GM21723 (cell line): ENCODE measurements at regions not wholly inside any gene's neighbourhood (a gene's known extent, or its start where the extent isn't known, plus 50 kb on each side); places are given as distances from the start of the nearest gene placed in this dataset.
"Not testable (repeated sequence)": the region's sequence is repeated elsewhere in the genome, so short reads cannot be mapped to it uniquely, and the experiment has no call there.

Experiments used
- ATAC-seq: cut with Tn5 transposase; IDR thresholded peaks from one replicate; pipeline ENCODE4 v1.9.1; 2021; ENCODE audit warnings: mild to moderate bottlenecking, moderate library complexity; ENCODE audit not compliant: unreplicated experiment

DNA sequence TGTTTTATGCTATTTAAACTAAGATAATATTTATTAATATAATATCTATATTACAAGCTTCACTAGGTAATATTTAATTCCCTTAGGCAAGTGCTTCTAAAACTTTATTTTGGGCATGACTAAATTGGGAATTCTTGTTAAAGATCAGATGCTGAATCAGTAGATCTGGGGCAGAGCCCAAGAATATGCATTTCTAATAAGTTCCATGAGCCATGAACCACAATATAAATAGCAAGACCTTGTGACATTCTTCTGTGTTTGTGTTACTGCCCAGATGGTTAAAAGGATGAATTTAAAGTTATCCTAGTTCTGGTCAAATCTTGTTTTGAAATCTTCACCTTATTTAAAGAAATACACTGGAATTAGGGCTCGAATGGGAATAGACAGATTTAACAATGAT lies 258.4 kb upstream of the CACNA2D1 start:
- ATAC-seq = no peak

DNA sequence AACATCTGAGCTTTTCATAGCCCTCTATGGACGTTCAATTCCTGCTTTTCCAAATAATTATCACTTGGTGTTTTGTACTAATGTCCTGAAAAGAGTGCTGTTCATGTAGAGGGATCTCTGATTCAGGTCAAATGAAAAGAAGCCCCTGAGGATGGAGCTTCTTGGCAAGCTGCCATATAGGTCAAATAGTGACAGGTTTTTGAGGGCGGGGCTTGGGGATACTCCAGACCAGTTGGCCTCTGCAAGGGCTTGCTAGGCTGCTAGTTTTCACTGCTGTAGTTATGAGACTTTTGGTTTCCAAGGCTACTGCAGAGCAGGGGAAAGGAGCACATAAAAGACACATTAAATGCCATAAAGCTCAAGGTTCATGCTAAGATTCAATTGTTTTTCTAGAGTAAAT lies 257.2 kb upstream of the CACNA2D1 start:
- ATAC-seq = no peak

DNA sequence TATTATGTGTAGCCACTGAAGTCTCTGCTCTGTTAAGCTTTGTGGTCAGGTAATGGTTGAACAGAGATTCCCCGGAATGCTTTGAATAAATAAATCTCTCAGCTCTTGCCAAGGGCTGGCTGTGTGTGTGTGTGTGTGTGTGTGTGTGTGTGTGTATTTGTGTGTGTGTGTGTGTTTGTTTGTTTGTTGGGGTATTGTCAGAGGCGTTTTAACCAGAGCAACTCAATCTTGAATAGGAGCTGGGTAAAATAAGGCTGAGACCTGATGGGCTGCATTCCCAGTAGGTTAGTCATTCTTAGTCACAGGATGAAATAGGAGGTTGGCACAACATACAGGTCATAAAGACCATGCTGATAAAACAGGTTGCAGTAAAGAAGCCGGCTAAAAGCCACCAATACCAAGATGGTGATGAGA lies 256.2 kb upstream of the CACNA2D1 start:
- no peak for ATAC-seq

DNA sequence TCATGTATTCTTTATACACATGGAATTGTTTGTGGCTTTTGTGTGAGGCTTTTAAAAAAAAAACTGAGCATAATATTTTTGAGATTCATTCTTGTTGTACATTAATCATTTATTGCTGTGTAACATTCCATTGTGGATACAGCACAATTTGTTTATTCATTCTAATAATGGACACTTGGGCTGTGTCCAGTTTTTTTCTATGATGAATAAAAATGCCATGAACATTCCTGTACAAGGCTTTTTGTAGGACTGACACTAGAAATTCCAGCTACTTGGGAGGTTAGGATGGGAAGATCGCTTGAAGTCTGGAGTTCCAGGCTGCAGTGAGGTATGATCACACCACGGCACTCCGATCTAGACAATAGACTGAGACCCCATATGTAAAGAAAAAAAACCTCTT lies 254.3 kb upstream of the CACNA2D1 start:
- no peak for ATAC-seq

DNA sequence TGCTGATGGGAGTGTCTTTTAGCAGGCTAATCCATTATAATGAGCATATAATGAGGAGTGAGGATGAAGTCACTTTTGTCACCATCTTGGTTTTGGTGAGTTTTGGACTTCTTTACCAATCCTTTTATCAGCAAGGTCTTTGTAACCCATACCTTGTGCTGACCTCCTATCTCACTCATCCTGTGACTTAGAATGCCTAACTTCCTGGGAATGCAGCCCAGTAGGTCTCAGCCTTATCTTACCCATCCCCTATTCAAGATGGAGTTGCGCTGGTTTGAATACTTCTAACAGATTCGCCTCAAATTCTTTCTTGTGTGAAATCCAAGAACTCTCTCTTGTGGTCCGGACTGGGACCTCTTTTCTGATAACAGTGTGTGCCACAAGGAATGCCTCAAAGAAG lies 253.1 kb upstream of the CACNA2D1 start:
- no peak for ATAC-seq

DNA sequence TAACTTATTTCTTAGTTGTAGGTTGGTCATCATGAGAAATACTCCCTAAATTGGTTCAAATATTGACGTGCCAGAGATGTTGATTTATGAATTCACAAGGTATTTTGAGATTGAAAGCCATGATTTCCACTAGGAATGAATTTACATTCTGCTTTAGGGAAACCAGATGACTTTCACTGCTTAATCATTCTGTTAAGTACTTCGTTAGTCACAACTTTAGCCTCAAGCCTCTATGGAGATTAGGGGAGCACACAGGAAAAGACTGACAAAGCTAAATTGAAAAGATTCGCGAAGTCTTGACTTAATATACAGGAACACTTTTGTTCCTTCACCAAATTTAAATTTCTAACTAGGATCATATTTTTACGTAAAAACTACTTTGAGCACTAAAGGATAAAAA lies 250.4 kb upstream of the CACNA2D1 start:
- no peak for ATAC-seq

DNA sequence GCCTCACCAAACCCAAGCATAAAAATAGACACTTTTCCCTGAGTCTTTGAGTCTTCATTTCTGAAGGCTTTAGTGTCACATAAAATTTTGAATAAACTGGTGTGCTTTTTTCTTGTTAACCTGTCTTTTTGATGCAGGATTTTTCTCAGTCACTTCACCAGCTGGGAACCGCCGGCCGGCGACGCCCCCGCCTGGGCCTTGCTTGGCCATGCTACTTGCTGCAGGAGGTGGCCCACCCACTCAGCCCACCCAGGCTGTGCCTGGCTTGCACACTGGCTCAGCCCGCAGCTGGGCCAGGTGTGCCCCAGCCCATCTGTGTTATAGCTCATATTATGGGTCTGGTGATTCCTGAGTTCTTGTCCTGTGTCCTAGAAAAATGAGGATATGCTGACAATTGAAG lies 247.4 kb upstream of the CACNA2D1 start:
- ATAC-seq = no peak

DNA sequence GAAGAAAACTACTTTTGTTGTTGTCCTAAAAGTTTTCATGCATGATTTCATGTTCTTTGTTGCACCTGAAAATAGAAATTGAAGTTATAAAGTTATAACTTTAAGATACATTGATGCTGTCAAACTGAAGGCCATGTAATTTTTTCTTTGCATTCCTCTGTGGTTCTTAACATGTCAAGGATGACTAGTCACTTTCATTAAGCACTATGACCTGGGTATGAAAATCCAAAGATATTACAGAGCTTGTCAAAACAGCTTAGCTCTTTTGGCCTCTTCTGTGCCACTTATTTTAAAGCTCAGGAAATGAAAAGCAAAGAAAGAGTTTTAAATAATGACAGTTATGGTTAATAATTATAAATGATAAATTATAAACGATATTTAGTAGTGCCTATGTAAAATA lies 241.6 kb upstream of the CACNA2D1 start:
- ATAC-seq = no peak

DNA sequence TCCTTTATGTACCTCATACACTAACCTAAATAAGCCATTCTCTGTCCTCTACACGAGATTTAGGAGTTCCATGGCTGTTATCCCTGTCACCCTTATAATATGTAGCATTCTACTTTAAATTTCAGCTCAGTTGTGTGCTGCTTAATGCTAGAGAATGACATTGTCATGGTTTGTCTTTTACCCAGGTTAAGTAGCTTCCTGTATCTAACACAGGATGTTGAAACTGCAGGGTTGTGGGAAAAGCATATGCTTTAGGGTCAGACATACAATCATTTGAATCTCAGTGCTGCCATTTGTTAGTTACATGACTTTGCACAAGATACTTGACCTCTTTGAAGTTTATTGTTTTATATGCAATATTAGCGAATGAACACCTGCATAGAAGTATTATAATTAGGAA lies 235.1 kb upstream of the CACNA2D1 start:
- ATAC-seq = no peak

DNA sequence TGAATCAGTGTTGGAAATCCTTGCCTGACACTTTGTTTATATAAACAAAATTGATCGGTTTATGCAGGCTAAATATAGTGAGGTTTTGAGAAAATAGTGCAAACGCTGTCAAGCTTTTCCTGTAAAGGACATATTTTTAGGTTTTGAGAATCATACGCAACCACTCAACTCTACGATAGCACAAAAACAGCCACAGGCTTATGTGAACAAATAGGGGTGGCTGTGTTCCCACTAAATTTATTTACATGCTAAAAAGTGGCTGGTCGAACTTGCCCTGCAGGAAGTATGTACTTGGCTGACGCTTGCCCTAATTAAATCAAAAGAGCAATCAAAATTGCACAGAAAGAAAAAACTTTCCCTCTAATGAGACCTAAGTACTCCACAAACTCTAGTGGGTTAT lies 234.7 kb upstream of the CACNA2D1 start:
- no peak for ATAC-seq

DNA sequence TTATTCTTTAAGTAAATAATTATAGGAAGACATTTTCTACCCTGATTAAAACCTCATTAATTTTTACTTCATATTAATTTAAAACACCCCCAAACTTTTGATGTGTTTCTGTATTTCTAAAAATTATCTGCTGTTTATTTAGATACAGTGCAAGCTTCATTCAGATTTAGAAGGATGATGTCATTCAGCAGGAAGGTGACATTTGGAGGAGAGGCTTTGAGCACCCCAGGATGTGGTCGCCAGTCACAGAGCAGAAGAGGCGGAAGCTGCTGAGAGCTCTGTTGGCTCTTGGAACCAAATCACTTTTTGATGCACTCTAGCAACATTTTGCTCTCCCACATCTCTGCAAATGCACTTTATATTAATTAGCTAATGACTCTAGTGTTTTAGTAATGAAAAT lies 233.9 kb upstream of the CACNA2D1 start:
- no peak for ATAC-seq

DNA sequence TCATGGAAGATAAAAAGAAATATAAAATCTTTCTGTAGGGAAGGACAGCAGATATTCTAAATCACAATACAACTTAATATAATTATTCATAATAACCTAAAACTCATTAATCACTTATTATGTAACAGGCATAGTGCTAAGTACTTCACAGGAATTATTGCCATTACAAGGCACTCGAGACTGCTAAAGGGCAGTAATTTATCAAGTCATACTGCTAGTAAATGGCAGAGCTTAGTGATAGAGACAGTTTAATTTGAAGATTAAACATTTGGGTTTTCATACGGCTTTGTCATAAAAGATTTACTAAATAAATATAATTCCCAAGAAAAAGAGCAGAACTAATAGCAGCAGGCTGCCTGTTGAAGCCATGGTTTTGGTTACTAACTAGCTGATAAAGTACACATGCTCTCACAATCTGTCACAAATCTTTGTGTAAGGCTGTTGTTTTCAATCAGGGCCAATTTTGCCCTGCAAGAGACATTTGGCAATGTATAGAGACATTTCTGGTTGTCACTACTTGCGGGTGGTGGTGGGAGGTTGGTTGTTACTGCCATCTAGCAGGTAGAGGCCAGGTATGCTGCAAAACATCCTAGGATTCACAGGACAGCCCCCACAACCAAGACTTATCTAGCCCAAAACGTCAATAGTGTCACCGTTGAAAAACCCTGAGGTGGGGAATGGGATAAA lies 233.3 kb upstream of the CACNA2D1 start:
- ATAC-seq = no peak

DNA sequence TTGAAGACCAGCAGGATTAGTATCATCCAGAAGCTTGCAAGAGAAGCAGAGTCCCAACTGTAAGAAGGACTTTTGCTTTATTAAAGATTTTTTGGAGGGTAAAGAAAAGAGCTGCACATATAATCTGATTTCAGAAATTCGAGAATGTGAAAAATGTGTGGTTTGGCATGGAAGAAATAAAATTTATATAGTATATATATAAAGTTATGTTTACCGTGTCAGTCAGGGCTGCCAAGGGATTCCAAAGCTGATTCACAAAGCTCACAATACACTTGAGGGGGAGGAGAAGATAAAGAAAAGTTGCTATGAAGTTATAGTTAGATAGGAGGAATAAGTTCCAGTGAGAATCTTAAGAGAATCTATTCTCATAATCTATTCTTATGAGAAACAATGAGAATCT lies 231.8 kb upstream of the CACNA2D1 start:
- ATAC-seq = no peak

DNA sequence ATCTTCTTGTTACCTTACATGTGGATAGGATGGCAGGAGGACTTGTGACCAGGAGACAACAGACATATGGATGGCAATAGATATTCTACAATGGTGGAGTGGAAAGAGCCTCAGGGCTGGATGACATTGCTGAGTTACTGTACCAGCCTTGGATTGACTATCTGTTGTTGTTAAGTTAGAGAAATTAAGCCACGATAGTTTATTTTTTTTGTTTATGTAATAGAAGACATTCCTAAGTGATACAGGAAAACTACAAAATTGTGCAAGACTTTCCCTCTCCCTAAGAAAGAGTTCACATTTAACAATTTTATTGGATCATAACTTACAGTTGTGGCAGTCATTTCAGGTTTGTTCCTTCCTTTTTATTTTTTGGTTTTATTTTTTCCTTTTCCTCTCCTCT lies 230.7 kb upstream of the CACNA2D1 start:
- no peak for ATAC-seq

DNA sequence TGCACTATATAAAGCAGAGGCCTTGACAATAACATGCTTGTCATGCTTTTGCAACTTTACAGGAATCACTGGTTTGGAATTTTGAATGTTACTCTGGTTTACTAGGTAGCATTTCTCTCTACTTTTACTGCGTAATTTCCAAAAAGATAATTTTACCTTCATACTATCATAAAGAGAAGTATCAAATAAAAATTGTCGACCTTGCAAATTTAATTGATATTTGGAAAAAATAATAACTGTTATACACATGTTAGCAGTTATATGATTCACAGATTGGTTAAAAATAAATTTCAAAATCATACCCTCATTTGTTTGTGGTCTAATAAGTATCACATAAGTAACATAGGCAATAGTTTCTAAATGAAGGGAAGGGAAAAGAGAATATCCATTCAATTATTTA lies 228.5 kb upstream of the CACNA2D1 start:
- ATAC-seq = no peak

DNA sequence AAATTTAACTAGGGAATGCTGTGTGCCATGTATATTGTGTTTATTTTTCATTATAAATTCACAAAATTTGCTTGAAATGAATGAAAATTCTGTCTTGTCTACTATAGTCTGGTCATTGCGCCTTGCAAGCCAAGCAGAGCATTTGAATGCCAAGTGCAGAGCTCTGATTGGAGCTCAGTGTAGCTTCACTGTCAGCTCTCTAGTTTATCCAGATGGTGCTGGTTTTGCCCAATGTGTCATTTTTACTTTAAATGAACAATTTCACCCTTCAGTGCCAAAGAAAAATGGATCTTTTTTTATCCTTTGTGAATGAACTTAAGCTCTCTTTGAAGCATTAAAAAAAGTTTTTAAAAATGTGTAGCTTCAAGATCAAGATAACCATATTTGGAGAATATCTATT lies 225.6 kb upstream of the CACNA2D1 start:
- ATAC-seq = no peak

DNA sequence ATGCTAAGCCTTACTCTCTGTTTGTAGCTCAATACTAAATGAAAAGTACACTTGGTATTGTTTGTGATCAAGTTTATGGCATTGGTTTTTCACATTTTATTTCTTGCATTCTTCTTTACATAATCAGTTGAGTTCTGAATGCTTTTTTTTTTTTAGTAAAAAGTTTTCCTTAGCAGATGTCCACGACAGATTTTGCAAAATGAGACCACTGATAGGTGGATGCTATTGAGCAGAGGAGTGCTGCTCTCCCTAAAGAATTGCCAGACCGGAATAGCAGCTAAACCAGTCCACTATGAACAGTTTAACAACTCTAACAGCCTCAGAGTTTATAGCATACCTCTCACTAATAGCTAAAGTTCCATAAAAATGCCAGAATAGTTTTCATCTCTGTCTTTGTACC lies 225.1 kb upstream of the CACNA2D1 start:
- ATAC-seq = no peak

DNA sequence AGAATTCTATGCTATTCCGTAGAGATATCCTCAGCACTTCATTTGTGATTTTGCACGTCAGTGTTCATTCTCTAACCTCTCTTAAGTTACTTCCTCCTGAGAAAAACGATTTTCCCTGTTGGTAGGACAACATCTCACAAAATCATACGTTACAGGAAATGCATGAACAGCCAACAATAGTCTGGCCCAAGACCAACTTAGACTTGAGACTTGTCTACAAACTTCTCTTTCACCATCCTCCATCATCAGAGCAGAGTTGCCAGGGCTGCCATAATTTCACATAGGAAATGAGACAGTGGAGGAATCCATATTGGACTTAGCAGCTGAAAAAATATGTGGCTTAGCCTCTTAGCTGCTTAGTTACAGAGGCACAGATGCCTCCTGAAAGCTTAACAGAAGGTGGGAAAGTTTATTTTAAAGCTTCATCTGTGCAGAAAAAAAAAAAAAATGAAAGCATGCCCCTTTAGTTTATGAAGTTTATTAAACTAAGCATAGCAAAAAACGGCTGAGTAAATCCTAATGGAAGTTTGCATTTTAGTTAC lies 222.5 kb upstream of the CACNA2D1 start:
- no peak for ATAC-seq

DNA sequence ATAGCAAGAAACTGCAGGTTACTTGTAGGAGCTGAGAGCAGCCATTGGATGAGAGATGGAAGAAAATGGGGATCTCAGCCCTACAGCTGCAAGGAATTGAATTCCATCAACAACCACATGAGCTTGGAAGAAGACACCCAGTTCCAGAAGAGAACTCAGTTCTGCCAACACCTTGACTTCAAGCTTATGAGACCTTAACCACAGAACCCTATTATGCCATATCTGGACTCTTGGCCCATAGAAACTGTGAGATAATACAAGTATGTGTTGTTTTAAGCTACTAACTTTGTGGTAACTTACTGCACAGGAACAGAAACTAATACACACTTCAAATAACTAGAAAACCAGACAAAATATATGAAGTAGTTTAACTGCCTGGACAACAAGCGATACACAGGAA lies 212.4 kb upstream of the CACNA2D1 start:
- no peak for ATAC-seq

DNA sequence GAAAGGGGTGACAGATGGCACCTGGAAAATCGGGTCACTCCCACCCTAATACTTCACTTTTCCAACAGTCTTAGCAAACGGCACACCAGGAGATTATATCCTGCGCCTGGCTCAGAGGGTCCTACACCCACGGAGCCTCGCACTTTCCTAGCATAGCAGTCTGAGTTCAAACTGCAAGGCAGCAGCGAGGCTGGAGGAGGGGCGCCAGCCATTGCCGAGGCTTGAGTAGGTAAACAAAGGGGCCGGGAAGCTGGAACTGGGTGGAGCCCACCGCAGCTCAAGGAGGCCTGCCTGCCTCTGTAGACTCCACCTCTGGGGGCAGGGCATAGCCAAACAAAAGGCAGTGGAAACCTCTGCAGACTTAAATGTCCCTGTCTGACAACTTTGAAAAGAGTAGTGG lies 206.5 kb upstream of the CACNA2D1 start:
- not testable (repeated sequence) for ATAC-seq

DNA sequence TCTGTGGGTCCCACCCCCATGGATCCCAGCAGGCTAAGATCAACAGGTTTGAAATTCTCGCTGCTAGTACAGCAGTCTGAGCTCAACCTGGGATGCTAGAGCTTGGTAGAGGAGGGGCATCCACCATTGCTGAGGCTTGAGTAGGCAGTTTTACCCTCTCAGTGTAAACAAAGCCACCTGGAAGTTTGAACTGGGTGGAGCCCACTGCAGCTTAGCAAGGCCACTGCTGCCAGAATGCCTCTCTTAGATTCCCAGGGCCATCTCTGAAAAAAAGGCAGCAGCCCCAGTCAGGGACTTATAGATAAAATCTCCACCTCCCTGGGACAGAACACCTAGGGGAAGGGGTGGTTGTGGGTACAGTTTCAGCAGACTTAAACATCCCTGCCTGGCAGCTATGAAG lies 190.0 kb upstream of the CACNA2D1 start:
- no peak for ATAC-seq

DNA sequence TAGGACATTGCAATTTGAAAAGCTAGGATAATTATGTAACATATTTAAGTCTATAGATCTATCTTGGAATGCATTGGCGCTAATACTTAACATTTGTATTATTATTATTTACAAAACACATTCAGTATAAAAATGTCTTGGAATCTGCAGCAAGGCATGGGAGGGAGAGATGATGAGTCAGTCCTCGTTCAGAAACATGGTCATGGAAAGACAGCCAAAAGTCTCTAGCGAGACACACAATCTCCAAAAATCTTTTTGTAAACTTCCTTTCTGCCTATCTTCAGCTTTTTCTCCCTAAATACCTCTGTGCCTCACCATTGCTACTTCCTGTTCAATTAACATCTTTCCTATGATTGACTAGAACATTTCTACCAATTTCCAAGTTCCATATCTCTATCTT lies 188.4 kb upstream of the CACNA2D1 start:
- ATAC-seq = no peak

DNA sequence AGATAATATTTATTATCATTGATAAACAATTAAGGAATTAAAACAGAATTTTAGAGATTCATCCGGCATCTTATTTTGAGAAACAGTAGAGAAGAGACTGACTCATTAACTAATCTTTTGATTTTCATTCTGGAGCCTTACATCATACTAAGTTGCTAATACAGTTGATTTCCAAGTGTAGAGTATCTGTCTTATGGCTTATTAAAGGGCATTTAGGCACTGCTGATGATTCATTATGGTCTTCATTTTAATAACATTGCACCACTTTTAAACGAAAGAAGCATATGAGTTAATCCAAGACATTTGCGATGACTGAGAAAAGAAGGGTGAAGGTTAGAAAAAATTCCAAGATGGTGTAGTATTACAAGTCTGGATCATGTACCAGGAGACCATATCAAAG lies 186.0 kb upstream of the CACNA2D1 start:
- no peak for ATAC-seq
